GM23338 (cell line): ENCODE measurements at regions not wholly inside any gene's neighbourhood (a gene's known extent, or its start where the extent isn't known, plus 50 kb on each side); places are given as distances from the start of the nearest gene placed in this dataset.

Experiments used
- ATAC-seq: fragments of 200-7000 bp; cut with Tn5 transposase; 3 replicates; pipeline ENCODE4 v1.9.1; 2020
- DNase-seq: peaks from one replicate; pipeline ENCODE4 v3.0.0-alpha.2; 2015; ENCODE audit warnings: low spot score
- H2AFZ ChIP-seq: fragments of 200-600 bp; sonication (generic); 2 replicates; pipeline ENCODE4 v1.8.0; 2016; ENCODE audit warnings: antibody characterized with exemption, mild to moderate bottlenecking, moderate library complexity
- H3F3A ChIP-seq: fragments of 200-600 bp; sonication (generic); replicated peaks from 2 replicates; pipeline ENCODE4 v1.8.0; 2017; ENCODE audit warnings: antibody characterized with exemption, mixed run types, low read depth
- H3K27ac ChIP-seq: fragments of 200-600 bp; sonication (generic); 2 replicates; pipeline ENCODE4 v1.6.1; 2016; ENCODE audit warnings: low read depth
- H3K27me3 ChIP-seq: fragments of 200-600 bp; sonication (generic); 2 replicates; pipeline ENCODE4 v1.8.0; 2016; ENCODE audit warnings: mild to moderate bottlenecking, mixed run types, moderate library complexity; ENCODE audit not compliant: insufficient read depth
- H3K36me3 ChIP-seq: fragments of 200-600 bp; sonication (generic); 2 replicates; pipeline ENCODE4 v1.8.0; 2016; ENCODE audit warnings: mild to moderate bottlenecking; ENCODE audit not compliant: insufficient read depth
- H3K4me1 ChIP-seq: fragments of 200-600 bp; sonication (generic); 2 replicates; pipeline ENCODE4 v1.8.0; 2016; ENCODE audit warnings: mild to moderate bottlenecking, moderate library complexity; ENCODE audit not compliant: insufficient read depth
- H3K4me2 ChIP-seq: fragments of 200-600 bp; sonication (generic); 2 replicates; pipeline ENCODE4 v1.7.1; 2017; ENCODE audit warnings: mixed run types
- H3K4me3 ChIP-seq: fragments of 200-600 bp; sonication (generic); 2 replicates; pipeline ENCODE4 v1.6.1; 2016; ENCODE audit warnings: mixed run types
- H3K79me2 ChIP-seq: fragments of 200-600 bp; sonication (generic); replicated peaks from 2 replicates; pipeline ENCODE4 v1.8.0; 2017; ENCODE audit warnings: mild to moderate bottlenecking; ENCODE audit not compliant: insufficient read depth
- H3K9me2 ChIP-seq: fragments of 200-600 bp; sonication (generic); 2 replicates; pipeline ENCODE4 v1.8.0; 2017; ENCODE audit not compliant: insufficient read depth
- H4K20me1 ChIP-seq: fragments of 200-600 bp; sonication (generic); replicated peaks from 2 replicates; pipeline ENCODE4 v1.8.0; 2017; ENCODE audit warnings: mild to moderate bottlenecking; ENCODE audit not compliant: insufficient read depth
- H3K27ac Mint-ChIP-seq: 2 replicates; pipeline ENCODE4 v1.8.0; 2020; ENCODE audit warnings: inconsistent platforms, mild to moderate bottlenecking, moderate library complexity, mixed read lengths
- H3K27me3 Mint-ChIP-seq: 3 replicates; pipeline ENCODE4 v1.8.0; 2022; ENCODE audit warnings: low read depth, mild to moderate bottlenecking, moderate library complexity, mixed read lengths, inconsistent platforms; ENCODE audit not compliant: insufficient read depth, poor library complexity
- H3K36me3 Mint-ChIP-seq: 3 replicates; pipeline ENCODE4 v1.8.0; 2021; ENCODE audit warnings: low read depth, mild to moderate bottlenecking, inconsistent platforms, moderate library complexity, mixed read lengths
- H3K4me1 Mint-ChIP-seq: 3 replicates; pipeline ENCODE4 v1.8.0; 2020; ENCODE audit warnings: mild to moderate bottlenecking, inconsistent platforms, mixed read lengths
- H3K4me3 Mint-ChIP-seq: 3 replicates; pipeline ENCODE4 v1.8.0; 2021; ENCODE audit warnings: moderate library complexity, mild to moderate bottlenecking, inconsistent platforms, mixed read lengths
- H3K9me3 Mint-ChIP-seq: 3 replicates; pipeline ENCODE4 v1.8.0; 2020; ENCODE audit warnings: moderate library complexity, mild to moderate bottlenecking, inconsistent platforms, mixed read lengths
- CREB1 ChIP-seq: fragments of 250-450 bp; sonication (Bioruptor Pico); IDR thresholded peaks from 2 replicates; pipeline ENCODE4 v1.5.0; 2020; ENCODE audit warnings: low read depth, mild to moderate bottlenecking, moderate library complexity
- EZH2 ChIP-seq: fragments of 200-600 bp; sonication (generic); IDR thresholded peaks from one replicate; pipeline ENCODE4 v1.8.0; 2017; ENCODE audit warnings: antibody characterized with exemption, mild to moderate bottlenecking, low read depth; ENCODE audit not compliant: unreplicated experiment
- EZH2phosphoT487 ChIP-seq: fragments of 200-600 bp; sonication (generic); IDR thresholded peaks from one replicate; pipeline ENCODE4 v1.8.1; 2018; ENCODE audit warnings: antibody characterized with exemption; ENCODE audit not compliant: unreplicated experiment
- JUNB ChIP-seq: IDR thresholded peaks from one replicate; pipeline ENCODE4 v1.6.1; 2016; ENCODE audit warnings: antibody characterized with exemption; ENCODE audit not compliant: unreplicated experiment
- NANOG ChIP-seq: IDR thresholded peaks from 2 replicates; pipeline ENCODE4 v1.6.1; 2016; ENCODE audit warnings: antibody characterized with exemption, borderline replicate concordance
- POLR2AphosphoS5 ChIP-seq: IDR thresholded peaks from 2 replicates; pipeline ENCODE4 v1.6.1; 2016; ENCODE audit warnings: antibody characterized with exemption, low read depth
- STAT1 ChIP-seq: IDR thresholded peaks from one replicate; pipeline ENCODE4 v1.6.1; 2016; ENCODE audit warnings: antibody characterized with exemption; ENCODE audit not compliant: unreplicated experiment
- ZNF114 ChIP-seq: fragments of 250-450 bp; sonication (Bioruptor Pico); IDR thresholded peaks from 2 replicates; pipeline ENCODE4 v1.5.0; 2020; ENCODE audit warnings: mild to moderate bottlenecking, moderate library complexity
- ZNF331 ChIP-seq: fragments of 250-450 bp; sonication (Bioruptor Pico); IDR thresholded peaks from 2 replicates; pipeline ENCODE4 v1.5.0; 2020; ENCODE audit warnings: low read depth, mild to moderate bottlenecking, moderate library complexity
- ZNF462 ChIP-seq: fragments of 250-450 bp; sonication (Bioruptor Pico); IDR thresholded peaks from 2 replicates; pipeline ENCODE4 v1.5.0; 2020; ENCODE audit warnings: mild to moderate bottlenecking, moderate library complexity
- TF ChIP-seq, protein P1 (sequence below): IDR thresholded peaks from one replicate; pipeline ENCODE4 v1.6.1; 2018; ENCODE audit warnings: antibody characterized with exemption; ENCODE audit not compliant: unreplicated experiment
- TF ChIP-seq, protein P2 (sequence below): IDR thresholded peaks from 2 replicates; pipeline ENCODE4 v1.6.1; 2016; ENCODE audit warnings: antibody characterized with exemption

- H3K27me3 Mint-ChIP-seq: no peaks in the 10 kb centered on the region
- Histone ChIP-seq H3K9me2 (peaks cover 15% of the 10 kb centered on the region), H3K36me3 (no peaks in the 10 kb centered on the region), H2AFZ (no peak overlapping the region), H3K4me3 (no peak overlapping the region), H3K27ac (no peak overlapping the region), H3K4me2 (no peak overlapping the region), H3F3A (no peaks in the 10 kb centered on the region), H4K20me1 (no peaks in the 10 kb centered on the region), H3K79me2 (no peaks in the 10 kb centered on the region), H3K4me1 (peaks cover 10% of the 10 kb centered on the region; the same call in 1 of the 2 replicates), H3K27me3 (no peaks in the 10 kb centered on the region)
- no peak overlapping the region for H3K27ac Mint-ChIP-seq
- TF ChIP-seq ZNF462 (CRISPR knock-in tag): no peak
- peaks cover 2% of the 10 kb centered on the region; the same call in 2 of the 3 replicates for H3K9me3 Mint-ChIP-seq
- ATAC-seq: no peak
- H3K4me1 Mint-ChIP-seq: peaks cover 11% of the 10 kb centered on the region; the same call in 2 of the 3 replicates
- H3K36me3 Mint-ChIP-seq: 0 out of 3 replicates have a peak, but pooled peaks cover 4% of the 10 kb centered on the region
- no peak overlapping the region for H3K4me3 Mint-ChIP-seq
- no peak for DNase-seq
Measured at GRCh38 chr18:2172881-2173280, 398.4 kb downstream of the METTL4 start.

- ATAC-seq (no peak; the same call in 2 of the 3 replicates), DNase-seq (peak; percentile 2)
- H3K36me3 Mint-ChIP-seq: 0 out of 3 replicates have a peak, but pooled peaks cover under 1% of the 10 kb centered on the region
- Histone ChIP-seq H3F3A (no peaks in the 10 kb centered on the region), H3K9me2 (peaks cover 15% of the 10 kb centered on the region), H2AFZ (no peak overlapping the region; the same call in 1 of the 2 replicates), H3K27ac (no peak overlapping the region), H3K4me3 (no peak overlapping the region), H3K4me2 (0 out of 2 replicates have a peak overlapping the region, but pooled peaks have one; percentile 23), H3K27me3 (no peaks in the 10 kb centered on the region), H4K20me1 (no peaks in the 10 kb centered on the region), H3K36me3 (no peaks in the 10 kb centered on the region), H3K4me1 (peaks cover 10% of the 10 kb centered on the region; the same call in 1 of the 2 replicates), H3K79me2 (no peaks in the 10 kb centered on the region)
- H3K27ac Mint-ChIP-seq: no peak overlapping the region
- H3K4me1 Mint-ChIP-seq: peaks cover 11% of the 10 kb centered on the region; the same call in 2 of the 3 replicates
- H3K9me3 Mint-ChIP-seq: no peaks in the 10 kb centered on the region; the same call in 2 of the 3 replicates
- no peak overlapping the region for H3K4me3 Mint-ChIP-seq
- no peaks in the 10 kb centered on the region for H3K27me3 Mint-ChIP-seq
- no peak for TF ChIP-seq JUNB
- TF ChIP-seq EZH2phosphoT487: no peak
- TF ChIP-seq NANOG: no peak
- TF ChIP-seq, protein P1, sequence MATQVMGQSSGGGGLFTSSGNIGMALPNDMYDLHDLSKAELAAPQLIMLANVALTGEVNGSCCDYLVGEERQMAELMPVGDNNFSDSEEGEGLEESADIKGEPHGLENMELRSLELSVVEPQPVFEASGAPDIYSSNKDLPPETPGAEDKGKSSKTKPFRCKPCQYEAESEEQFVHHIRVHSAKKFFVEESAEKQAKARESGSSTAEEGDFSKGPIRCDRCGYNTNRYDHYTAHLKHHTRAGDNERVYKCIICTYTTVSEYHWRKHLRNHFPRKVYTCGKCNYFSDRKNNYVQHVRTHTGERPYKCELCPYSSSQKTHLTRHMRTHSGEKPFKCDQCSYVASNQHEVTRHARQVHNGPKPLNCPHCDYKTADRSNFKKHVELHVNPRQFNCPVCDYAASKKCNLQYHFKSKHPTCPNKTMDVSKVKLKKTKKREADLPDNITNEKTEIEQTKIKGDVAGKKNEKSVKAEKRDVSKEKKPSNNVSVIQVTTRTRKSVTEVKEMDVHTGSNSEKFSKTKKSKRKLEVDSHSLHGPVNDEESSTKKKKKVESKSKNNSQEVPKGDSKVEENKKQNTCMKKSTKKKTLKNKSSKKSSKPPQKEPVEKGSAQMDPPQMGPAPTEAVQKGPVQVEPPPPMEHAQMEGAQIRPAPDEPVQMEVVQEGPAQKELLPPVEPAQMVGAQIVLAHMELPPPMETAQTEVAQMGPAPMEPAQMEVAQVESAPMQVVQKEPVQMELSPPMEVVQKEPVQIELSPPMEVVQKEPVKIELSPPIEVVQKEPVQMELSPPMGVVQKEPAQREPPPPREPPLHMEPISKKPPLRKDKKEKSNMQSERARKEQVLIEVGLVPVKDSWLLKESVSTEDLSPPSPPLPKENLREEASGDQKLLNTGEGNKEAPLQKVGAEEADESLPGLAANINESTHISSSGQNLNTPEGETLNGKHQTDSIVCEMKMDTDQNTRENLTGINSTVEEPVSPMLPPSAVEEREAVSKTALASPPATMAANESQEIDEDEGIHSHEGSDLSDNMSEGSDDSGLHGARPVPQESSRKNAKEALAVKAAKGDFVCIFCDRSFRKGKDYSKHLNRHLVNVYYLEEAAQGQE: no peak
- TF ChIP-seq ZNF114 (CRISPR knock-in tag): no peak
- TF ChIP-seq, protein P2, sequence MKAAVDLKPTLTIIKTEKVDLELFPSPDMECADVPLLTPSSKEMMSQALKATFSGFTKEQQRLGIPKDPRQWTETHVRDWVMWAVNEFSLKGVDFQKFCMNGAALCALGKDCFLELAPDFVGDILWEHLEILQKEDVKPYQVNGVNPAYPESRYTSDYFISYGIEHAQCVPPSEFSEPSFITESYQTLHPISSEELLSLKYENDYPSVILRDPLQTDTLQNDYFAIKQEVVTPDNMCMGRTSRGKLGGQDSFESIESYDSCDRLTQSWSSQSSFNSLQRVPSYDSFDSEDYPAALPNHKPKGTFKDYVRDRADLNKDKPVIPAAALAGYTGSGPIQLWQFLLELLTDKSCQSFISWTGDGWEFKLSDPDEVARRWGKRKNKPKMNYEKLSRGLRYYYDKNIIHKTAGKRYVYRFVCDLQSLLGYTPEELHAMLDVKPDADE: no peak
- TF ChIP-seq CREB1: no peak
- TF ChIP-seq ZNF331 (CRISPR knock-in tag): no peak
- no peak for TF ChIP-seq EZH2
- no peak for TF ChIP-seq POLR2AphosphoS5
- TF ChIP-seq STAT1: no peak
Measured at GRCh38 chr18:2173486-2173885, 397.8 kb downstream of the METTL4 start.
